Transverse colon (tissue), 4 donors: ENCODE measurements at regions not wholly inside any gene's neighbourhood (a gene's known extent, or its start where the extent isn't known, plus 50 kb on each side); places are given as distances from the start of the nearest gene placed in this dataset.

Experiments
- DNase-seq: peaks from one replicate; pipeline ENCODE4 v3.0.0-alpha.2; 2019
- H3K27ac ChIP-seq, 4 donors: fragments of 200-600 bp; sonication (generic); 2 replicates each; pipeline ENCODE4 v1.5.1; 2016 to 2018; ENCODE audit warnings: inconsistent platforms in 4 of 4
- H3K27me3 ChIP-seq: fragments of 200-600 bp; sonication (generic); 2 replicates; pipeline ENCODE4 v1.5.1; 2017; ENCODE audit warnings: inconsistent platforms
- H3K36me3 ChIP-seq, 4 donors: fragments of 200-600 bp; sonication (generic); 2 replicates each; pipeline ENCODE4 v1.5.1; 2017 to 2019; ENCODE audit warnings: inconsistent platforms in 4 of 4
- H3K4me1 ChIP-seq, 4 donors: fragments of 200-600 bp; sonication (generic); 2 replicates each; pipeline ENCODE4 v1.5.1; 2017 to 2020; ENCODE audit warnings: inconsistent platforms in 4 of 4
- H3K4me3 ChIP-seq, 4 donors: fragments of 200-600 bp; sonication (generic); 1 replicate in 1 of 4; 2 replicates in 3 of 4; pipeline versions ENCODE4 v1.5.1 to v1.6.1; 2017 to 2019; ENCODE audit warnings: inconsistent platforms in 4 of 4
- H3K9me3 ChIP-seq, 2 donors: fragments of 200-600 bp; sonication (generic); 2 replicates each; pipeline ENCODE4 v1.5.1; 2017 to 2019; ENCODE audit warnings: inconsistent platforms in 2 of 2
- CTCF ChIP-seq, 5 experiments: fragments of 200-600 bp in 3 of 5; fragments of 450-650 bp in 2 of 5; sonication (generic) in 3 of 5; IDR thresholded peaks; 1 replicate in 2 of 5; 2 replicates in 3 of 5; pipeline ENCODE4 v1.5.1; 2016 to 2017; ENCODE audit warnings: antibody characterized with exemption in 5 of 5, inconsistent platforms in 3 of 5, mild to moderate bottlenecking in 2 of 5, moderate library complexity in 1 of 5
- EP300 ChIP-seq: sonication (generic); formaldehyde crosslinking; IDR thresholded peaks from one replicate; pipeline ENCODE4 v1.6.1; 2017; ENCODE audit warnings: antibody characterized with exemption, low read depth
- POLR2A ChIP-seq: fragments of 450-650 bp; IDR thresholded peaks from one replicate; pipeline ENCODE4 v1.6.1; 2016; ENCODE audit warnings: antibody characterized with exemption, mild to moderate bottlenecking, moderate library complexity
- POLR2AphosphoS5 ChIP-seq, 3 donors: sonication (generic); formaldehyde crosslinking; IDR thresholded peaks; one replicate each; pipeline ENCODE4 v1.6.1; 2016; ENCODE audit warnings: antibody characterized with exemption in 3 of 3
- WGBS, 2 donors: methylation state at CpG; one replicate each; pipeline ENCODE4 v1.1.5; 2018; ENCODE audit warnings: low coverage in 1 of 2; 5-methylcytosine and 5-hydroxymethylcytosine counted together
- in situ Hi-C, 4 donors: fragments of 200-750 bp; cut with MboI; loops; one replicate each; pipeline versions ENCODE4 v1.15.0 to v1.15.1; 2017; ENCODE audit warnings: low sequenced_read_pairs in 3 of 4, low pct_ligation_motif_present in 1 of 4, low pct_unique_long_range_greater_than_20kb in 1 of 4
- intact Hi-C: fragments of 100-400 bp; cut with DNase I; formaldehyde crosslinking; loops from one replicate; pipeline ENCODE4 v1.15.1; 2023; ENCODE audit warnings: low total_unique reads

- TF ChIP-seq CTCF (IDR thresholded peaks at IDR 0.05) (no peak), POLR2AphosphoS5 (IDR thresholded peaks at IDR 0.05) (no peak), POLR2A (no peak), EP300 (no peak)
- H3K27me3 ChIP-seq, result no peaks in the 10 kb centered on the region
- in situ Hi-C loops (no loop called here), intact Hi-C loops (no loop called here)
- WGBS, 2 donors, result 86 to 90% methylated on average over 4 of the region's 4 CpGs
- H3K4me1 ChIP-seq, result no peaks in the 10 kb centered on the region
- H3K27ac ChIP-seq, result no peak overlapping the region
- no peaks in the 10 kb centered on the region for H3K36me3 ChIP-seq
- no peak for DNase-seq
- no peak overlapping the region for H3K4me3 ChIP-seq
- H3K9me3 ChIP-seq, result no peaks in the 10 kb centered on the region
Observed at GRCh38 chr5:13609504-13609903, 335.0 kb downstream of the DNAH5 start.

GRCh38 chr5:13606051-13606450 lies 338.4 kb downstream of the DNAH5 start:
- TF ChIP-seq POLR2A (no peak), CTCF (IDR thresholded peaks at IDR 0.05) (no peak), POLR2AphosphoS5 (IDR thresholded peaks at IDR 0.05) (no peak), EP300 (no peak)
- no peaks in the 10 kb centered on the region for H3K36me3 ChIP-seq
- H3K4me1 ChIP-seq, result no peaks in the 10 kb centered on the region
- no peak overlapping the region for H3K27ac ChIP-seq
- in situ Hi-C loops (no loop called here), intact Hi-C loops (no loop called here)
- 89 to 100% methylated on average over 1 of the region's 1 CpG for WGBS, 2 donors
- DNase-seq, result no peak
- no peaks in the 10 kb centered on the region for H3K27me3 ChIP-seq
- H3K4me3 ChIP-seq, result no peak overlapping the region
- no peaks in the 10 kb centered on the region for H3K9me3 ChIP-seq

- Histone ChIP-seq H3K27ac (no peak overlapping the region), H3K27me3 (no peaks in the 10 kb centered on the region), H3K36me3 (no peaks in the 10 kb centered on the region), H3K4me1 (no peaks in the 10 kb centered on the region), H3K9me3 (no peaks in the 10 kb centered on the region), H3K4me3 (no peak overlapping the region)
- in situ Hi-C loops, result no loop called here
- WGBS, 2 donors, result 75% methylated on average over 2 of the region's 2 CpGs; no CpG with 5 or more reads in 1 of the 2 donors
- intact Hi-C loops, result no loop called here
- no peak for DNase-seq
- TF ChIP-seq CTCF (IDR thresholded peaks at IDR 0.05) (no peak), EP300 (no peak), POLR2AphosphoS5 (IDR thresholded peaks at IDR 0.05) (no peak), POLR2A (no peak)
Observed at GRCh38 chr5:13601112-13601511, 343.4 kb downstream of the DNAH5 start.

GRCh38 chr5:13595978-13596377 lies 348.5 kb downstream of the DNAH5 start:
- intact Hi-C loops, result no loop called here
- no peak for TF ChIP-seq EP300
- no peak for TF ChIP-seq CTCF (IDR thresholded peaks at IDR 0.05)
- no peak for TF ChIP-seq POLR2AphosphoS5 (IDR thresholded peaks at IDR 0.05)
- no peak for TF ChIP-seq POLR2A

More at GRCh38 chr5:13595978-13596377, 348.5 kb downstream of the DNAH5 start:
- WGBS, 2 donors, result 44 to 47% methylated on average over 5 to 6 of the region's 6 CpGs
- H3K36me3 ChIP-seq, result no peaks in the 10 kb centered on the region
- no peaks in the 10 kb centered on the region for H3K27me3 ChIP-seq
- H3K4me1 ChIP-seq, result no peaks in the 10 kb centered on the region
- no peak for DNase-seq
- H3K27ac ChIP-seq, result no peak overlapping the region
- in situ Hi-C loops, result no loop called here
- no peak overlapping the region for H3K4me3 ChIP-seq
- H3K9me3 ChIP-seq, result no peaks in the 10 kb centered on the region
